EH (cell line): ENCODE measurements at regions not wholly inside any gene's neighbourhood (a gene's known extent, or its start where the extent isn't known, plus 50 kb on each side); places are given as distances from the start of the nearest gene placed in this dataset.

Source experiments
- DNase-seq: peaks from one replicate; pipeline ENCODE4 v3.0.0-alpha.2; 2015; ENCODE audit warnings: low read depth

GRCh38 chr5:5951953-5952352 lies 426.4 kb downstream of the MED10 start:
- DNase-seq, result no peak

GRCh38 chr5:5950658-5951057 lies 427.7 kb downstream of the MED10 start:
- DNase-seq, result no peak

- DNase-seq, result no peak
Measured at GRCh38 chr5:5941486-5941885, 436.9 kb downstream of the MED10 start.

GRCh38 chr5:5939759-5940370 lies 438.5 kb downstream of the MED10 start:
- DNase-seq, result no peak

- DNase-seq, result no peak
Measured at GRCh38 chr5:5933651-5934050, 444.7 kb downstream of the MED10 start.

- DNase-seq, result no peak
Measured at GRCh38 chr5:5932824-5933223, 445.5 kb downstream of the MED10 start.

- no peak for DNase-seq
Measured at GRCh38 chr5:5930561-5930960, 447.8 kb downstream of the MED10 start.

GRCh38 chr5:5929291-5930020 lies 448.9 kb downstream of the MED10 start:
- no peak for DNase-seq

- no peak for DNase-seq
Measured at GRCh38 chr5:5925191-5925590, 453.2 kb downstream of the MED10 start.

GRCh38 chr5:5919411-5919810 lies 458.9 kb downstream of the MED10 start:
- DNase-seq, result no peak

- no peak for DNase-seq
Measured at GRCh38 chr5:5906778-5907177, 471.6 kb downstream of the MED10 start.

GRCh38 chr5:5905186-5905585 lies 473.2 kb downstream of the MED10 start:
- no peak for DNase-seq

GRCh38 chr5:5904113-5904512 lies 474.2 kb downstream of the MED10 start:
- no peak for DNase-seq

GRCh38 chr5:5902678-5903646 lies 475.4 kb downstream of the MED10 start:
- DNase-seq, result no peak

GRCh38 chr5:5900350-5900749 lies 477.9 kb downstream of the ICE1 start:
- no peak for DNase-seq

GRCh38 chr5:5899716-5900115 lies 477.2 kb downstream of the ICE1 start:
- DNase-seq, result no peak

- no peak for DNase-seq
Measured at GRCh38 chr5:5888284-5888683, 465.8 kb downstream of the ICE1 start.

- no peak for DNase-seq
Measured at GRCh38 chr5:5887833-5888232, 465.4 kb downstream of the ICE1 start.

GRCh38 chr5:5886812-5887486 lies 464.5 kb downstream of the ICE1 start:
- no peak for DNase-seq

- no peak for DNase-seq
Measured at GRCh38 chr5:5886353-5886752, 463.9 kb downstream of the ICE1 start.

- DNase-seq, result no peak
Measured at GRCh38 chr5:5885782-5886181, 463.3 kb downstream of the ICE1 start.

GRCh38 chr5:5884593-5884992 lies 462.1 kb downstream of the ICE1 start:
- no peak for DNase-seq
